HEK293 (cell line): ENCODE measurements at regions not wholly inside any gene's neighbourhood (a gene's known extent, or its start where the extent isn't known, plus 50 kb on each side); places are given as distances from the start of the nearest gene placed in this dataset.

ENCODE experiments used
- CTCF ChIA-PET: fragments of 350-600 bp; formaldehyde crosslinking; extraction: SDS; loops from one replicate; lab custom pipeline; 2021; ENCODE audit warnings: antibody characterized with exemption; lab: Yijun Ruan, JAX
- POLR2A ChIA-PET: fragments of 300-600 bp; formaldehyde crosslinking; extraction: SDS; loops from one replicate; lab custom pipeline; 2020; ENCODE audit warnings: antibody characterized with exemption, inconsistent platforms; lab: Yijun Ruan, JAX
- H3K27ac ChIP-seq: fragments of 200-500 bp; sonication (Bioruptor generic); 2 replicates; pipeline ENCODE4 v1.5.1; 2014; ENCODE audit warnings: low read depth, low read length, control low read depth, inconsistent platforms; ENCODE audit errors: extremely low read depth
- H3K36me3 ChIP-seq, 2 experiments: fragments of 200-500 bp in 1 of 2; sonication (Bioruptor generic) in 1 of 2; 1 replicate in 1 of 2; 2 replicates in 1 of 2; pipeline ENCODE4 v1.5.1; 2014 to 2017; ENCODE audit warnings: inconsistent platforms in 2 of 2, low read length in 2 of 2; ENCODE audit not compliant: control insufficient read depth in 2 of 2, insufficient read depth in 1 of 2
- H3K4me1 ChIP-seq: fragments of 200-500 bp; sonication (Bioruptor generic); 2 replicates; pipeline ENCODE4 v1.5.1; 2014; ENCODE audit warnings: mild to moderate bottlenecking, low read length, inconsistent platforms; ENCODE audit not compliant: control insufficient read depth, insufficient read depth
- H3K4me3 ChIP-seq: 2 replicates; pipeline ENCODE4 v1.5.1; 2011; ENCODE audit warnings: low read depth, mild to moderate bottlenecking, control low read depth, low read length, moderate library complexity
- H3K9me3 ChIP-seq: fragments of 200-500 bp; sonication (Bioruptor generic); 2 replicates; pipeline ENCODE4 v1.5.1; 2014; ENCODE audit warnings: low read depth, low read length, inconsistent platforms; ENCODE audit not compliant: control insufficient read depth, insufficient read depth
- BCL11B ChIP-seq: fragments of 450-650 bp; formaldehyde crosslinking; IDR thresholded peaks from 2 replicates; pipeline ENCODE4 v1.5.1; 2016; ENCODE audit warnings: low read depth, missing biosample characterization, missing genetic modification characterization
- GLI2 ChIP-seq: fragments of 450-650 bp; formaldehyde crosslinking; IDR thresholded peaks from 2 replicates; pipeline ENCODE4; 2017; ENCODE audit warnings: missing biosample characterization, missing genetic modification characterization, low read depth, borderline replicate concordance
- KLF16 ChIP-seq: fragments of 450-650 bp; formaldehyde crosslinking; IDR thresholded peaks from 2 replicates; pipeline ENCODE4 v1.5.1; 2017; ENCODE audit warnings: missing biosample characterization, missing genetic modification characterization
- SCRT2 ChIP-seq: fragments of 450-650 bp; formaldehyde crosslinking; IDR thresholded peaks from 2 replicates; pipeline ENCODE4 v1.5.1; 2016; ENCODE audit warnings: missing biosample characterization, missing genetic modification characterization
- SETDB1 ChIP-seq: IDR thresholded peaks from one replicate; pipeline ENCODE4 v1.6.1; 2017; ENCODE audit warnings: mild to moderate bottlenecking, low read length, moderate library complexity, mixed read lengths; ENCODE audit not compliant: insufficient read length
- TRIM28 ChIP-seq: IDR thresholded peaks from 2 replicates; pipeline ENCODE4 v1.6.1; 2011; ENCODE audit warnings: low read length, control low read depth, borderline replicate concordance
- ZBTB17 ChIP-seq: fragments of 450-650 bp; formaldehyde crosslinking; IDR thresholded peaks from 2 replicates; pipeline ENCODE4 v1.5.1; 2016; ENCODE audit warnings: missing biosample characterization, missing genetic modification characterization
- ZBTB21 ChIP-seq: fragments of 450-650 bp; formaldehyde crosslinking; IDR thresholded peaks from 2 replicates; pipeline ENCODE4 v1.5.1; 2017; ENCODE audit warnings: missing biosample characterization, missing genetic modification characterization
- ZNF138 ChIP-seq: fragments of 450-650 bp; formaldehyde crosslinking; IDR thresholded peaks from 2 replicates; pipeline ENCODE4 v1.5.1; 2016; ENCODE audit warnings: missing biosample characterization, missing genetic modification characterization, borderline replicate concordance
- ZNF169 ChIP-seq: fragments of 450-650 bp; formaldehyde crosslinking; IDR thresholded peaks from 2 replicates; pipeline ENCODE4 v1.5.1; 2016; ENCODE audit warnings: missing biosample characterization, missing genetic modification characterization
- ZNF223 ChIP-seq: fragments of 450-650 bp; formaldehyde crosslinking; IDR thresholded peaks from 2 replicates; pipeline ENCODE4 v1.5.1; 2016; ENCODE audit warnings: missing biosample characterization, missing genetic modification characterization
- ZNF23 ChIP-seq: fragments of 450-650 bp; formaldehyde crosslinking; IDR thresholded peaks from 2 replicates; pipeline ENCODE4 v1.5.1; 2016; ENCODE audit warnings: missing biosample characterization, missing genetic modification characterization, borderline replicate concordance
- ZNF311 ChIP-seq: fragments of 450-650 bp; formaldehyde crosslinking; IDR thresholded peaks from 2 replicates; pipeline ENCODE4 v1.5.1; 2017; ENCODE audit warnings: missing biosample characterization, missing genetic modification characterization, borderline replicate concordance
- ZNF335 ChIP-seq: fragments of 450-650 bp; formaldehyde crosslinking; conservative IDR thresholded peaks from 2 replicates; pipeline ENCODE4 v1.5.1; 2016; ENCODE audit warnings: missing biosample characterization, missing genetic modification characterization
- ZNF391 ChIP-seq: fragments of 450-650 bp; formaldehyde crosslinking; IDR thresholded peaks from 2 replicates; pipeline ENCODE4 v1.5.1; 2016; ENCODE audit warnings: low read depth, missing biosample characterization, missing genetic modification characterization, borderline replicate concordance
- ZNF404 ChIP-seq: fragments of 450-650 bp; formaldehyde crosslinking; IDR thresholded peaks from 2 replicates; pipeline ENCODE4 v1.5.1; 2017; ENCODE audit warnings: missing biosample characterization, missing genetic modification characterization
- ZNF416 ChIP-seq: fragments of 450-650 bp; formaldehyde crosslinking; IDR thresholded peaks from 2 replicates; pipeline ENCODE4 v1.5.1; 2016; ENCODE audit warnings: missing biosample characterization, missing genetic modification characterization
- ZNF426 ChIP-seq: fragments of 450-650 bp; formaldehyde crosslinking; IDR thresholded peaks from 2 replicates; pipeline ENCODE4 v1.5.1; 2017; ENCODE audit warnings: missing biosample characterization, missing genetic modification characterization, mild to moderate bottlenecking, inconsistent platforms, moderate library complexity
- ZNF48 ChIP-seq: fragments of 450-650 bp; formaldehyde crosslinking; IDR thresholded peaks from 2 replicates; pipeline ENCODE4 v1.5.1; 2016; ENCODE audit warnings: missing biosample characterization, missing genetic modification characterization
- ZNF530 ChIP-seq: fragments of 450-650 bp; formaldehyde crosslinking; IDR thresholded peaks from 2 replicates; pipeline ENCODE4 v1.5.1; 2016; ENCODE audit warnings: low read depth, missing biosample characterization, missing genetic modification characterization
- ZNF571 ChIP-seq: fragments of 450-650 bp; formaldehyde crosslinking; IDR thresholded peaks from 2 replicates; pipeline ENCODE4 v1.5.0; 2017; ENCODE audit warnings: missing biosample characterization, missing genetic modification characterization
- ZNF626 ChIP-seq: fragments of 450-650 bp; sonication (Bioruptor Pico); formaldehyde crosslinking; IDR thresholded peaks from 2 replicates; pipeline ENCODE4 v1.5.1; 2018; ENCODE audit warnings: missing biosample characterization, missing genetic modification characterization, inconsistent platforms
- ZNF654 ChIP-seq: fragments of 450-650 bp; formaldehyde crosslinking; IDR thresholded peaks from 2 replicates; pipeline ENCODE4 v1.5.1; 2016; ENCODE audit warnings: low read depth, missing biosample characterization, missing genetic modification characterization
- ZNF660 ChIP-seq: fragments of 450-650 bp; IDR thresholded peaks from 2 replicates; pipeline ENCODE4 v1.5.1; 2018; ENCODE audit warnings: missing biosample characterization, mild to moderate bottlenecking, missing genetic modification characterization
- ZNF670 ChIP-seq: fragments of 450-650 bp; formaldehyde crosslinking; IDR thresholded peaks from 2 replicates; pipeline ENCODE4 v1.5.1; 2016; ENCODE audit warnings: missing biosample characterization, missing genetic modification characterization, low read depth
- ZNF677 ChIP-seq: fragments of 450-650 bp; IDR thresholded peaks from 2 replicates; pipeline ENCODE4 v1.5.0; 2018; ENCODE audit warnings: missing biosample characterization, mild to moderate bottlenecking, missing genetic modification characterization, moderate library complexity
- ZNF707 ChIP-seq: fragments of 450-650 bp; formaldehyde crosslinking; IDR thresholded peaks from 2 replicates; pipeline ENCODE4 v1.5.1; 2016; ENCODE audit warnings: missing biosample characterization, missing genetic modification characterization
- ZNF777 ChIP-seq: fragments of 450-650 bp; formaldehyde crosslinking; IDR thresholded peaks from 2 replicates; pipeline ENCODE4 v1.5.1; 2017; ENCODE audit warnings: missing biosample characterization, missing genetic modification characterization, borderline replicate concordance
- TF ChIP-seq, protein P1 (sequence below): fragments of 450-650 bp; formaldehyde crosslinking; IDR thresholded peaks from 2 replicates; pipeline ENCODE4 v1.5.1; 2016; ENCODE audit warnings: missing biosample characterization, missing genetic modification characterization
- TF ChIP-seq, protein P2 (sequence below): fragments of 450-650 bp; formaldehyde crosslinking; IDR thresholded peaks from 2 replicates; pipeline ENCODE4 v1.5.1; 2016; ENCODE audit warnings: missing biosample characterization, missing genetic modification characterization

DNA sequence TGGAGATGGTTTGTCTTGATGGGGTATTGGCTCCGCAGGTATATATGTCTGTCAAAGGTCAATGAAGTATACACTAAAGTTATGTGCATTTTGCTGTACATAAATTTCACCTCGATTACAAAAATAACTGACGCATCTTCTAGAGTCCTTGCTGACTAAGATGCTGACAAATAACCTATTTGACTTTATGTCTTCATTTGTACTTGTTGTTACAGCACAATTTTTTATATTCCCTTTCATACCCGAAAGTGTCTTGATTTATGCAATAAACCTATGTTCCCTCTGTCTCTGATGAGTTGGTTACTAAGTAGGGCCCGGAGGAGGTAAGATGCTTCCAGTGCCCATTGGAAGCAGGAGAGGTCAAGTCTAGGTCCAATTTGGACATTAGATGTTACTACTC is 93.5 kb downstream of the COPS8 start:
- H3K4me3 ChIP-seq = no peak overlapping the region
- TF ChIP-seq ZNF777 (tag by site-specific recombination) (no peak), ZNF677 (tag by site-specific recombination) (no peak), ZNF23 (no peak), BCL11B (no peak), ZNF654 (tag by site-specific recombination) (no peak), ZNF660 (no peak), ZNF311 (tag by site-specific recombination) (no peak), ZNF426 (tag by site-specific recombination) (no peak), ZNF391 (tag by site-specific recombination) (no peak), ZNF138 (no peak), ZNF48 (no peak), ZNF404 (tag by site-specific recombination) (no peak), SCRT2 (tag by site-specific recombination) (no peak), ZNF335 (tag by site-specific recombination) (no peak)
- TF ChIP-seq, protein P1, sequence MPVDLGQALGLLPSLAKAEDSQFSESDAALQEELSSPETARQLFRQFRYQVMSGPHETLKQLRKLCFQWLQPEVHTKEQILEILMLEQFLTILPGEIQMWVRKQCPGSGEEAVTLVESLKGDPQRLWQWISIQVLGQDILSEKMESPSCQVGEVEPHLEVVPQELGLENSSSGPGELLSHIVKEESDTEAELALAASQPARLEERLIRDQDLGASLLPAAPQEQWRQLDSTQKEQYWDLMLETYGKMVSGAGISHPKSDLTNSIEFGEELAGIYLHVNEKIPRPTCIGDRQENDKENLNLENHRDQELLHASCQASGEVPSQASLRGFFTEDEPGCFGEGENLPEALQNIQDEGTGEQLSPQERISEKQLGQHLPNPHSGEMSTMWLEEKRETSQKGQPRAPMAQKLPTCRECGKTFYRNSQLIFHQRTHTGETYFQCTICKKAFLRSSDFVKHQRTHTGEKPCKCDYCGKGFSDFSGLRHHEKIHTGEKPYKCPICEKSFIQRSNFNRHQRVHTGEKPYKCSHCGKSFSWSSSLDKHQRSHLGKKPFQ = no peak
- H3K4me1 ChIP-seq = no peaks in the 10 kb centered on the region
- CTCF ChIA-PET = no interaction called here
- no peaks in the 10 kb centered on the region for H3K36me3 ChIP-seq
- no peaks in the 10 kb centered on the region for H3K9me3 ChIP-seq
- POLR2A ChIA-PET = no interaction called here
- H3K27ac ChIP-seq = no peak overlapping the region

DNA sequence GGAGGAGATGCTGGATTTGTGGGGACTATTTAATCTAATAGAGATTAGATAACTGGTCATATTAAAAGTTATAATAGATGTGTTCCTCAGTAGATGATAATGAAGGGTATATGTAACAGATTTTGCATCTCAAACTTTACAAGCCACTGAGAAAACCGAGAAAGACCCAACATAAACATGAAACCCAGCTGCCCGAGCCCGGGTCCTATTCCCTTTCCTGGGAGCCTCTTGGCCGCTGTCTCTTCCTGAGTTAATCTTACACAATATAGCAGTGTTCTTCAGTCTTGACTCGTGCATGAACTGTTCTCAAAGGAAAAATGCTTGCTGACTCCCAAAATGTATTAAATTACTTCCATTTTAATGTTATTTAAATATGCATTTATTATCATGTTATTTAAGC is 94.5 kb downstream of the COPS8 start:
- Histone ChIP-seq H3K27ac (no peak overlapping the region), H3K4me1 (no peaks in the 10 kb centered on the region), H3K4me3 (no peak overlapping the region), H3K9me3 (no peaks in the 10 kb centered on the region), H3K36me3 (no peaks in the 10 kb centered on the region)
- no peak for TF ChIP-seq ZNF571 (tag by site-specific recombination)
- TF ChIP-seq ZBTB17 (tag by site-specific recombination) = no peak
- no peak for TF ChIP-seq ZNF223
- no peak for TF ChIP-seq ZNF169 (tag by site-specific recombination)
- no peak for TF ChIP-seq KLF16 (tag by site-specific recombination)
- no peak for TF ChIP-seq TRIM28
- no peak for TF ChIP-seq ZNF670
- TF ChIP-seq ZNF416 (tag by site-specific recombination) = no peak
- no peak for TF ChIP-seq ZNF138
- no peak for TF ChIP-seq ZNF677 (tag by site-specific recombination)
- no peak for TF ChIP-seq ZNF626 (tag by site-specific recombination)
- TF ChIP-seq SETDB1 = no peak
- TF ChIP-seq ZNF530 = no peak
- no peak for TF ChIP-seq ZBTB21 (tag by site-specific recombination)
- TF ChIP-seq, protein P2, sequence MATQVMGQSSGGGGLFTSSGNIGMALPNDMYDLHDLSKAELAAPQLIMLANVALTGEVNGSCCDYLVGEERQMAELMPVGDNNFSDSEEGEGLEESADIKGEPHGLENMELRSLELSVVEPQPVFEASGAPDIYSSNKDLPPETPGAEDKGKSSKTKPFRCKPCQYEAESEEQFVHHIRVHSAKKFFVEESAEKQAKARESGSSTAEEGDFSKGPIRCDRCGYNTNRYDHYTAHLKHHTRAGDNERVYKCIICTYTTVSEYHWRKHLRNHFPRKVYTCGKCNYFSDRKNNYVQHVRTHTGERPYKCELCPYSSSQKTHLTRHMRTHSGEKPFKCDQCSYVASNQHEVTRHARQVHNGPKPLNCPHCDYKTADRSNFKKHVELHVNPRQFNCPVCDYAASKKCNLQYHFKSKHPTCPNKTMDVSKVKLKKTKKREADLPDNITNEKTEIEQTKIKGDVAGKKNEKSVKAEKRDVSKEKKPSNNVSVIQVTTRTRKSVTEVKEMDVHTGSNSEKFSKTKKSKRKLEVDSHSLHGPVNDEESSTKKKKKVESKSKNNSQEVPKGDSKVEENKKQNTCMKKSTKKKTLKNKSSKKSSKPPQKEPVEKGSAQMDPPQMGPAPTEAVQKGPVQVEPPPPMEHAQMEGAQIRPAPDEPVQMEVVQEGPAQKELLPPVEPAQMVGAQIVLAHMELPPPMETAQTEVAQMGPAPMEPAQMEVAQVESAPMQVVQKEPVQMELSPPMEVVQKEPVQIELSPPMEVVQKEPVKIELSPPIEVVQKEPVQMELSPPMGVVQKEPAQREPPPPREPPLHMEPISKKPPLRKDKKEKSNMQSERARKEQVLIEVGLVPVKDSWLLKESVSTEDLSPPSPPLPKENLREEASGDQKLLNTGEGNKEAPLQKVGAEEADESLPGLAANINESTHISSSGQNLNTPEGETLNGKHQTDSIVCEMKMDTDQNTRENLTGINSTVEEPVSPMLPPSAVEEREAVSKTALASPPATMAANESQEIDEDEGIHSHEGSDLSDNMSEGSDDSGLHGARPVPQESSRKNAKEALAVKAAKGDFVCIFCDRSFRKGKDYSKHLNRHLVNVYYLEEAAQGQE (tag by site-specific recombination) = no peak
- TF ChIP-seq GLI2 (tag by site-specific recombination) = no peak
- TF ChIP-seq ZNF707 (tag by site-specific recombination) = no peak
- ChIA-PET CTCF (no interaction called here), POLR2A (no interaction called here)
